Astrocyte (in vitro differentiated cells and primary cell): ENCODE measurements at regions not wholly inside any gene's neighbourhood (a gene's known extent, or its start where the extent isn't known, plus 50 kb on each side); places are given as distances from the start of the nearest gene placed in this dataset.

ENCODE experiments used
- EZH2 ChIP-seq: IDR thresholded peaks from 2 replicates; pipeline ENCODE4 v1.6.1; 2012; ENCODE audit warnings: mild to moderate bottlenecking, low read length, inconsistent platforms; ENCODE audit not compliant: insufficient read depth
- TF ChIP-seq, protein P1 (sequence below): IDR thresholded peaks from 2 replicates; pipeline ENCODE4 v1.5.1; 2011; ENCODE audit warnings: low read depth, mild to moderate bottlenecking, inconsistent platforms, low read length, moderate library complexity; ENCODE audit not compliant: insufficient read depth

DNA sequence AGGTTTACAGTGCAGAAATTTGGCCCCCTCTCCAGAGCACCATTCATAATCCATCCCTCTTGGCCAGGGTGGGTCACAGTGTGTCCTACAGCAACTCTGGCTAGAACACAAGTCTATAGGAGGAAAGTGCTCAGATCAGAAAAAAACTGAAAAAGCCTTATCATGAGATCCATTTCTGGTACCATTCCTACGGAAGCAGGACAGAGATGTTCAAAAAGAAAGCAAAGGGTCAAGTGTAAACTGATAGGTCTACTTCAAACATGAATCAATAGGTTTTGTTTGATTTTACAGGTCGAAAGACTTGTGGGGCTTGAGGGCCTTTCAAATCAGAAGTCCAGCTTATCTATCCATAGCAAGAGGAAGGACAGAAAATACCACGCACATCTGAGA lies 326.4 kb downstream of the SOX9 start:
- TF ChIP-seq, protein P1, sequence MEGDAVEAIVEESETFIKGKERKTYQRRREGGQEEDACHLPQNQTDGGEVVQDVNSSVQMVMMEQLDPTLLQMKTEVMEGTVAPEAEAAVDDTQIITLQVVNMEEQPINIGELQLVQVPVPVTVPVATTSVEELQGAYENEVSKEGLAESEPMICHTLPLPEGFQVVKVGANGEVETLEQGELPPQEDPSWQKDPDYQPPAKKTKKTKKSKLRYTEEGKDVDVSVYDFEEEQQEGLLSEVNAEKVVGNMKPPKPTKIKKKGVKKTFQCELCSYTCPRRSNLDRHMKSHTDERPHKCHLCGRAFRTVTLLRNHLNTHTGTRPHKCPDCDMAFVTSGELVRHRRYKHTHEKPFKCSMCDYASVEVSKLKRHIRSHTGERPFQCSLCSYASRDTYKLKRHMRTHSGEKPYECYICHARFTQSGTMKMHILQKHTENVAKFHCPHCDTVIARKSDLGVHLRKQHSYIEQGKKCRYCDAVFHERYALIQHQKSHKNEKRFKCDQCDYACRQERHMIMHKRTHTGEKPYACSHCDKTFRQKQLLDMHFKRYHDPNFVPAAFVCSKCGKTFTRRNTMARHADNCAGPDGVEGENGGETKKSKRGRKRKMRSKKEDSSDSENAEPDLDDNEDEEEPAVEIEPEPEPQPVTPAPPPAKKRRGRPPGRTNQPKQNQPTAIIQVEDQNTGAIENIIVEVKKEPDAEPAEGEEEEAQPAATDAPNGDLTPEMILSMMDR, result no peak
- no peak for TF ChIP-seq EZH2
